OCI-LY7 (cell line): ENCODE measurements at regions not wholly inside any gene's neighbourhood (a gene's known extent, or its start where the extent isn't known, plus 50 kb on each side); places are given as distances from the start of the nearest gene placed in this dataset.

Source experiments
- BruUV-seq: library from RNA; stranded (reverse); fragments of 400-500 nt; replicated peaks from 2 replicates; lab custom pipeline; 2021; lab: Mats Ljungman, UMichigan
- CTCF ChIA-PET: fragments of 300-600 bp; sonication (Branson Sonifier 250); formaldehyde crosslinking; loops from one replicate; lab custom pipeline; 2022; ENCODE audit warnings: antibody characterized with exemption; ENCODE audit not compliant: unreplicated experiment; lab: Charles Lee
- POLR2A ChIA-PET: fragments of 300-600 bp; sonication (Branson Sonifier 250); formaldehyde crosslinking; loops from one replicate; lab custom pipeline; 2022; ENCODE audit warnings: antibody characterized with exemption; lab: Charles Lee
- DNase-seq: peaks from one replicate; pipeline ENCODE4 v3.0.0-alpha.2; 2015; ENCODE audit warnings: low spot score
- H2AFZ ChIP-seq: fragments of 200-600 bp; sonication (generic), shearing (Covaris generic); 2 replicates; pipeline ENCODE4 v1.6.1; 2014; ENCODE audit warnings: mild to moderate bottlenecking, antibody characterized with exemption, low read length, moderate library complexity
- H3K27ac ChIP-seq: fragments of 200-600 bp; sonication (generic); 2 replicates; pipeline ENCODE4 v1.5.1; 2014; ENCODE audit warnings: mixed run types, low read depth, mild to moderate bottlenecking, moderate library complexity, low read length, inconsistent platforms; ENCODE audit not compliant: poor library complexity, severe bottlenecking
- H3K36me3 ChIP-seq: fragments of 200-600 bp; sonication (generic); 2 replicates; pipeline ENCODE4 v1.6.1; 2014; ENCODE audit warnings: mild to moderate bottlenecking, antibody characterized with exemption, low read length, moderate library complexity, mixed read lengths; ENCODE audit not compliant: insufficient read depth
- H3K4me1 ChIP-seq: fragments of 200-600 bp; sonication (generic); 2 replicates; pipeline ENCODE4 v1.5.1; 2014; ENCODE audit warnings: mild to moderate bottlenecking, low read length; ENCODE audit not compliant: insufficient read depth, poor library complexity, severe bottlenecking
- H3K4me2 ChIP-seq: fragments of 200-600 bp; sonication (generic); 2 replicates; pipeline ENCODE4 v1.6.1; 2014; ENCODE audit warnings: mild to moderate bottlenecking, low read length
- H3K4me3 ChIP-seq: fragments of 200-600 bp; sonication (generic); 2 replicates; pipeline ENCODE4 v1.5.1; 2014; ENCODE audit warnings: mild to moderate bottlenecking, low read depth, low read length; ENCODE audit not compliant: poor library complexity, severe bottlenecking
- H3K79me2 ChIP-seq: fragments of 200-600 bp; sonication (generic); 2 replicates; pipeline ENCODE4 v1.6.1; 2016; ENCODE audit warnings: low read depth, mild to moderate bottlenecking, low read length, moderate library complexity, mixed read lengths; ENCODE audit not compliant: insufficient read depth
- H3K9me2 ChIP-seq: fragments of 200-600 bp; sonication (generic); 2 replicates; pipeline ENCODE4 v1.6.1; 2016; ENCODE audit warnings: mild to moderate bottlenecking, low read length, mixed read lengths; ENCODE audit not compliant: insufficient read depth
- H3K9me3 ChIP-seq: fragments of 200-600 bp; sonication (generic); 2 replicates; pipeline ENCODE4 v1.6.1; 2014; ENCODE audit warnings: mild to moderate bottlenecking, mixed run types, low read length, mixed read lengths
- H4K20me1 ChIP-seq: fragments of 200-600 bp; sonication (generic); 2 replicates; pipeline ENCODE4 v1.6.1; 2014; ENCODE audit warnings: mild to moderate bottlenecking, antibody characterized with exemption, low read length, moderate library complexity, mixed read lengths; ENCODE audit not compliant: insufficient read depth
- EZH2phosphoT487 ChIP-seq: fragments of 200-600 bp; sonication (generic); IDR thresholded peaks from 2 replicates; pipeline ENCODE4 v1.6.1; 2018; ENCODE audit warnings: low read depth, borderline replicate concordance, mild to moderate bottlenecking, mixed run types, antibody characterized with exemption, low read length, moderate library complexity, mixed read lengths
- intact Hi-C: fragments of 100-400 bp; cut with micrococcal nuclease; formaldehyde crosslinking; loops from one replicate; pipeline ENCODE4 v1.10.0; 2022; ENCODE audit not compliant: unreplicated experiment
- TF ChIP-seq, protein P1 (sequence below): fragments of 200-600 bp; sonication (generic); conservative IDR thresholded peaks from 2 replicates; pipeline ENCODE4 v1.5.1; 2014; ENCODE audit warnings: mild to moderate bottlenecking, antibody characterized with exemption, low read length, moderate library complexity, mixed read lengths

DNA sequence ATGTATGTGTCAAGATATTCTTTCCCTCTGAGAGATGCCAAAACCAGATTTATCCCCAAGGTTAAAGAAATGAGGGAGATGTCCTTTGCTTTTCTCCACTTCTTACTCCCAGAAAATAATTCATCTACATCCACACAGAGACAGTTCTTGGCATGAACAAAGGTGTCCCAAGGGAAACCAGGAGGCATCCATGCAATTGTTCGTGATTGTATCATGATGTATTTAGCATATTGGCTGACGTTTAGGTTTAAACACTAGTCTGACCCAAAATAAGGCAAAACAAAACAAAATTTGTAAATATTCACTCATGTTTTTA lies 223.9 kb downstream of the C7orf25 start:
- Histone ChIP-seq H3K36me3 (no peaks in the 10 kb centered on the region), H3K9me2 (no peaks in the 10 kb centered on the region), H3K4me2 (no peak overlapping the region), H3K4me1 (no peaks in the 10 kb centered on the region), H4K20me1 (no peaks in the 10 kb centered on the region), H2AFZ (no peak overlapping the region), H3K79me2 (no peaks in the 10 kb centered on the region), H3K27ac (no peak overlapping the region), H3K4me3 (no peak overlapping the region), H3K9me3 (no peaks in the 10 kb centered on the region)
- no peak for TF ChIP-seq EZH2phosphoT487
- TF ChIP-seq, protein P1, sequence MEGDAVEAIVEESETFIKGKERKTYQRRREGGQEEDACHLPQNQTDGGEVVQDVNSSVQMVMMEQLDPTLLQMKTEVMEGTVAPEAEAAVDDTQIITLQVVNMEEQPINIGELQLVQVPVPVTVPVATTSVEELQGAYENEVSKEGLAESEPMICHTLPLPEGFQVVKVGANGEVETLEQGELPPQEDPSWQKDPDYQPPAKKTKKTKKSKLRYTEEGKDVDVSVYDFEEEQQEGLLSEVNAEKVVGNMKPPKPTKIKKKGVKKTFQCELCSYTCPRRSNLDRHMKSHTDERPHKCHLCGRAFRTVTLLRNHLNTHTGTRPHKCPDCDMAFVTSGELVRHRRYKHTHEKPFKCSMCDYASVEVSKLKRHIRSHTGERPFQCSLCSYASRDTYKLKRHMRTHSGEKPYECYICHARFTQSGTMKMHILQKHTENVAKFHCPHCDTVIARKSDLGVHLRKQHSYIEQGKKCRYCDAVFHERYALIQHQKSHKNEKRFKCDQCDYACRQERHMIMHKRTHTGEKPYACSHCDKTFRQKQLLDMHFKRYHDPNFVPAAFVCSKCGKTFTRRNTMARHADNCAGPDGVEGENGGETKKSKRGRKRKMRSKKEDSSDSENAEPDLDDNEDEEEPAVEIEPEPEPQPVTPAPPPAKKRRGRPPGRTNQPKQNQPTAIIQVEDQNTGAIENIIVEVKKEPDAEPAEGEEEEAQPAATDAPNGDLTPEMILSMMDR, result no peak
- CTCF ChIA-PET, result no interaction called here
- DNase-seq, result no peak
- POLR2A ChIA-PET, result interaction anchor here (0.5 kb wide), 1 partner anchor 31 kb away, joined by 4 read pairs; no protein-coding TSS in a partner anchor
- intact Hi-C loops, result no loop called here
- BruUV-seq, result no TSS peak

DNA sequence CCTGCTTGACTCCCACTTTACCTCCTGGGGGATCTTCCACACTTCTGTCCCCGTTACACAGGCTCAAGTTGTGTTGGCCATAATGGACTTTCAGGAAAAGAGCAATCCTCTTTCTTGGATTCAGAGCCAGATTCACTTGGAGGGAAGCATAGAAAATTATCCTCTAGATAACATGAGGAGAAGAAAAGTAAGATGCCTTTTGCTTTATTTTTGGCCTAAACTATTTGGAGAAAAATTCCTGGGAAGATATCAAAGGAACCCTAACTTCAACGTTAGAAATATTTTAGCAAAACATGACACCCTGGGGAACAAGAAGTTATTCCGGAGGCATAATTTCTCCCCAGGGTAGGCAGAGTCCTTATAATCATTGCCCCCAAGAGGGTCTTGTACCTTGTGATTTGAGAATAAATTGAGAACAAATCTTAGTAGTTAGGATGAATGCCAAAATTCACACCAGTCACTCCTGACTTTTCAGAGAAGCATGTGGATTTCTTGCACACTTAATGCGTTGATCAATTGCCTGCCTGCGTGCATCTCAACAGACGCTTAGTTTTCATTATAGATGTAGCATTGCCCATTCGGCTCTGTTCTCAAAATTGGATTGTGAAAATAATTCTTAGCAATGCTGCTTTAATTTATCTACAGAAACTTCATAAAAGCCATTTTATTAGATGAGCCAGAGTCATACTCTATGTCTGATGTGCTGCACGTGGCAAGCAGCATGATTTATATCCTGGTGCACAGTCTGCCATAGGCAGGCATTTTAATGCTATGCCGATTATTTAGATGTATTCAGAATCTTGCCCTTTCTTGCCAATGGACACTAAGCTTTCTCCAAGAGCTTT lies 224.4 kb downstream of the C7orf25 start:
- H3K79me2 ChIP-seq, result no peaks in the 10 kb centered on the region
- no peak for TF ChIP-seq EZH2phosphoT487
- TF ChIP-seq, protein P1, result no peak
- H3K9me2 ChIP-seq, result no peaks in the 10 kb centered on the region
- no TSS peak for BruUV-seq
- H3K27ac ChIP-seq, result no peak overlapping the region
- H3K36me3 ChIP-seq, result no peaks in the 10 kb centered on the region
- ChIA-PET POLR2A (no interaction called here), CTCF (no interaction called here)
- no peak overlapping the region for H2AFZ ChIP-seq
- H3K4me3 ChIP-seq, result no peak overlapping the region
- H3K4me1 ChIP-seq, result no peaks in the 10 kb centered on the region
- H3K9me3 ChIP-seq, result no peaks in the 10 kb centered on the region
- intact Hi-C loops, result no loop called here
- no peak for DNase-seq
- no peaks in the 10 kb centered on the region for H4K20me1 ChIP-seq
- H3K4me2 ChIP-seq, result no peak overlapping the region

DNA sequence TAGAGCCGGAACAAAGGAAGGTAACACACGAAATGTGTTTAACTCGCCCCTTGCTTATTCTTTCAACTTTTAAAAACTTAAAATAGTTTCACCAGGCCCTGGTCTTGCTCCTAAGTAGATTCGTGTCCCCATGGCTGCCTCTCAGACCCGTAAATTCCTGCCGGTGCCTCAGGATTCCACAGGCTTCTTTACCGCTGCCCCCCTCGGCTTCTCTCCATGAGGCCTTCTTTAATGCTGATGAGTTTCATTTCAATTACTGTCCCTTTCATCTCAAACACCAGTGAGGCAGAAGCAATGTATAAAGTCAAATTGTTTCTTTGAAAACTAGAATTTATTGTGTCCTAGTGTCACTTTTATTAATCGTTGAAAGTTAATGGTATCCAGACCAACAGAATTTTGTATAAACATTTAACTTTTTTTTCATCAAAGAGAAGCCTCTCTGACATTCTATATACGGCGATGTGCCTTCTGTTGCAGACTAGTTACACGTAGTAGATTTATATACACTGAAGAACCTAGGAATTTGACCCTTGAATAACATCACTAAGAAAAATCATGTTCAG lies 225.2 kb downstream of the C7orf25 start:
- CTCF ChIA-PET, result no interaction called here
- no peaks in the 10 kb centered on the region for H3K36me3 ChIP-seq
- H3K27ac ChIP-seq, result no peak overlapping the region
- no peak overlapping the region for H3K4me3 ChIP-seq
- no peak overlapping the region for H3K4me2 ChIP-seq
- H3K4me1 ChIP-seq, result no peaks in the 10 kb centered on the region
- H2AFZ ChIP-seq, result no peak overlapping the region
- no peaks in the 10 kb centered on the region for H4K20me1 ChIP-seq
- H3K79me2 ChIP-seq, result no peaks in the 10 kb centered on the region
- POLR2A ChIA-PET, result no interaction called here
- intact Hi-C loops, result no loop called here
- DNase-seq, result no peak
- no peak for TF ChIP-seq EZH2phosphoT487
- TF ChIP-seq, protein P1, result no peak
- H3K9me3 ChIP-seq, result no peaks in the 10 kb centered on the region
- H3K9me2 ChIP-seq, result no peaks in the 10 kb centered on the region
- no TSS peak for BruUV-seq
